GM19395 (cell line): ENCODE measurements at regions not wholly inside any gene's neighbourhood (a gene's known extent, or its start where the extent isn't known, plus 50 kb on each side); places are given as distances from the start of the nearest gene placed in this dataset.
A peak's percentile ranks its signal among the peaks of the same experiment; 100 is the strongest.
"Not testable (repeated sequence)": the region's sequence is repeated elsewhere in the genome, so short reads cannot be mapped to it uniquely, and the experiment has no call there.

Experiments
- ATAC-seq: cut with Tn5 transposase; IDR thresholded peaks from one replicate; pipeline ENCODE4 v1.9.1; 2021; ENCODE audit warnings: mild to moderate bottlenecking, moderate library complexity; ENCODE audit not compliant: unreplicated experiment

GRCh38 chr5:99032234-99033013 lies 103.6 kb upstream of the CHD1 start:
- peak; percentile 38 for ATAC-seq

DNA sequence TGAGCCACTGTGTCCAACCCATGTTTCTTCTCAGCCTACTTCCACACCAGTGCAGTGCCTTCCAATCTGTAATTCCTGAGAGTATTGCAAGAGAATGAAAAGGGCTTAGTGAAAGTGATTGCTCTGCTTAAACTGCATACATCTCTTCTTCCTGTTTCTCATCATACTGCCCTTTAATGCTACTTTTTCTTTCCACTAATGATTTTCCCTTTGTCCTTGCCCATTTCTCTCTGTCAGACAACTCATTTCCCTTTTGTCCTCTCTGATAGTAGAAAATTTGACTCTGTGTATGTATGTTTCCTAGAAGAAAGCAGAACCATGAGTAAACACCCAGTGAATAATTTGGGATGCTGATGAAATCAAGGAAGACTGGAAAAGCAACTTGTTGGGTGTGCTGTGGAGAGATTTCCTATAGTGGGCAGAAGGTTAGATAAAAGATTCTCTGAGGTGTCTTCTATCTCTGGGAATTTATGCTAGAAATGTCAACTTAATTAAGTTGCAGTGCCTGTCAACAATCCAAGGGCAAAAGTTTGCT lies 102.2 kb upstream of the CHD1 start:
- no peak for ATAC-seq

GRCh38 chr5:99029172-99029571 lies 100.4 kb upstream of the CHD1 start:
- no peak for ATAC-seq

- peak; percentile 2 for ATAC-seq
These were observed 99.4 kb upstream of the CHD1 start for GRCh38 chr5:99028170-99028569.

DNA sequence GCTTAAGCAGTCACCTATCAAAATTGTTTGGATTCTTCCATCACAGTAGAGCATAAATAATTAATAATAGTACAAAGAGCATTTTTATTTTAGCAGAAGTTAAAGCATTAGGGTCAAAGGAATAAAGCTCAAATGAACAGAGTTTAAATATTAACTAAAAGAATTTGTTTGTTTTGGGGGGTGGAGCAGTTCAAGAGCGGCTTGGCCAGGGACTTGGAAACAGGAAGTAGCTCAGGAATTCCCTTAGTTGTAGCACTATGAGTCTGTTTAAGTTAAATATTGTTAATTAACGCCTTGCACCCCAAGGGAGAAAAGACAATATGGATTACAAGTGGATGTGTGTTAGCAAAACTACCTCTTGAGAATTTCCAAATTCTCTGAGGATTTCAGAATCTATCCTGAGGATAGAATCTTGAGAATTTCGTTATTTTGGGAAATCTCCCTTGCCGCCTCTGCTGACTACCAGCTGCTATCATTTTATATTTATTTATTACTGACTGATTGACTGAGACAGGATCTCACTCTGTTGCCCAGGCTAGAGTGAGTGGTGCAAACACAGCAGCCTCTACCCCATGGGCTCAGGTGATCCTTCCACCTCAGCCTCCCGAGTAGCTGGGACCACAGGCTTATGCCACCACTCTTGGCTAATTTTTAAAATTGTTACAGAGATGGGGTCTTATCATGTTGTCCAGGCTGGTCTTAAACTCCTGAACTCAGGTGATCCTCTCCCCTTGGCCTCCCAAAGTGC lies 96.7 kb upstream of the CHD1 start:
- no peak for ATAC-seq

DNA sequence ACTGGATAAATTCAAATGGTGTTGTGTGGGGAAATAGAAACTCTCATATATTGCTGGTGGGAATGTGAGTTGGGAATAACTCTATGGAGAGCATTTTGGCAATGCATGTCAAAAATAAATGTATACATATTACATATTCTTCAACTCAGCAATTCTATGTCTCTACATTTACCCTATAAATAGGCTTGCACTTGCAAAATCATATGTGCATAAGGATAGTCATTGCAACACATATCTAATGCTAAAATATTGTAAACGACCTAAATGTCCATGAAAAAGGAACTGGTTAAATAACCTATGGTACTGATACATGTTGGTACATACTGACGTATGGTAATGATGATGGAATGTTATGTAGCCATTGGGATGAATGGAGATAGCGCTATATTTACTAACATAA lies 94.5 kb upstream of the CHD1 start:
- ATAC-seq, result no peak

DNA sequence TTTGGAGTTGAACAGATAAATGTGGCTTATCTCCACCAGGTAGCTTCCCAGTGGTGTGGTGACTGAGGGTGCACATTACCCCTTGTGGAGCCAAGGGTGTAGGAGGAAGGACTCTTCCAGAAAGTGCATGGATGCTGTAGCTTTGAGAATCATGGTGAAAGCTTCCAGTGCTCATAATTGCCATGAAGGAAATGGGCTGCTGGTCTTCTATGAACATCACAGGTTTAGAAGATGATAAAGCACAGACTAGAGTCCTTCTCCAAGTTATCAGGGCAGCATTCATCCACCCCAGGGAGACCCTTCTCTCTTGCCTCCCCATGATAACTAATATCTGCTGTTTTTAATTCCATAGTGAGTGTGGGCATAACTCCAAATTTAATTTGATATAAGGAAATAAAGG lies 93.4 kb upstream of the CHD1 start:
- ATAC-seq, result no peak

- ATAC-seq, result no peak
These were observed 91.9 kb upstream of the CHD1 start for GRCh38 chr5:99020698-99021048.

- ATAC-seq, result peak; percentile 81
These were observed 91.2 kb upstream of the CHD1 start for GRCh38 chr5:99019812-99020697.

- no peak for ATAC-seq
These were observed 90.4 kb upstream of the CHD1 start for GRCh38 chr5:99019254-99019653.

DNA sequence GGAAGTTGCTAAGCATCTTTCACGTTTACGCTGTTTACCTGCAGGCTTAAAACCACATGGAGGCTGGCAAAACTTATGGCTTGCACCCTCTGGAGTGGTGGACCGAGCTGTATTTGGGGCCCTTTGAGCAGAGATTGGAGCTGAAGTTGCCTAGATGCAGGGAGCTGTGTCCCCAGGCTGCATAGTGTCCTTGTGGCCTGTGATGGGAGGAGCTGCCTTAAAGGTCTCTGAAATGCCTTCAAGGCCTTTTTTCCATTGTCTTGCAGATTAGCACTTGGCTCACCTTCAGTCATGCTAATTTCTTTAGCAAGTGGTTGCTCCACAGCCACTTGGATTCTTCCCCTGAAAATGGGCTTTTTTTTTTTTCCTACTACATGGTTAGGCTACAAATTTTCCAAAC lies 81.5 kb upstream of the CHD1 start:
- ATAC-seq, result no peak

- ATAC-seq, result not testable (repeated sequence)
These were observed 79.2 kb upstream of the CHD1 start for GRCh38 chr5:99008009-99008408.

GRCh38 chr5:99005506-99005905 lies 76.7 kb upstream of the CHD1 start:
- ATAC-seq, result peak; percentile 24

DNA sequence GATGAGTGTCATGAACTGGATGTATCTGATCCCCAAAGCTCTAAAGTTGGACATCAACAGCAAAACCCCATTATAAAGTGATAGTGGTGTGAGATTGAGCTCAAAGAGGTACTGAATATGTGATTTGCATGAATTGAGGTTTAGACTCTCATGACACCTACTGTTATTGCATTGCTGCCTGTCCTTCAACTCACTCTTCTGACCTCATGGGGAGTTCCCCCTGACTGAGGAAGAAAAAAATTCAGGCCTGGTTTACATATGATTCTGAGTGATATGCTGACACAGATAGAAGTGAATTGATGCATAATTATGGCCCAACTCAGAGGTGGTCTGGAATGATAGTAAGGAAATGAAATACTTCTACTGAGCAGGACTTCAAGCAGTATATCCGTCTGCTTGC lies 76.2 kb upstream of the CHD1 start:
- ATAC-seq, result peak; percentile 99

DNA sequence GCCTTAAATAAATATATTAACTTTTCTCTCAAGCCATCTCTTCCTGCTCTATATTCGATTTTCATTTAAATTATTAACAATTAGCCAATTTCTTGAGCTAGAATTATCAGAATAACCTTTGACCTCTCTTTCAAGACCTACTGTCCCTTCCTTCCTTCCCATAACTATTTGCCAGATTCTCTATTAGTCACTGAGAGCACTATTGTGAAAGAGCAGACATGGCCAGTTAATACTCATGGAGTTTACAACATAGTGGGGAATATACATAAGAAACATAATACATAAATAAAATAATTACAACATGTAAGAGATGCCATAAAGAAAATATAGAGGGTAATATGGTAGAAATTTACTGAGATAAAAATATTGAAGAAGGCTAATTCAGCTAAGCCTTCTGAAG lies 72.1 kb upstream of the CHD1 start:
- ATAC-seq, result no peak

DNA sequence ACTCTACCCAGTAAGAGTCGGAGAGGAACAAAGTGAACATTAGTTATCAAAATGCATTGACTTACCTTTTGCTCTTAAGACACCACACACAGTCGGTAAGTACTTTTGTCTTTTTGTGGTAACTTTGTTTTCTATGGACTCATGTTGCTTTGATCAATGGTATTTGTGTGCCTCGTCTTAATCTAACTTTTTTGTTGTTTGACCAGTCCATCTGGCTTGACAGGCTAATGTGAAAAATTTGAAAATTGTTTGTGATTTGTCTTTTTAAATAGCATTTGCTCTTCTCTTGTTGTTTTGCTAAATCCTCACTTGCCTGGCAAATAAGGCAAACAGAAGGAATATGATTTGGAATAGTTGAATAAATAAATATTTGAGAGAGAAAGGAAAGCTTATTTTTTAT lies 71.4 kb upstream of the CHD1 start:
- ATAC-seq, result no peak

- ATAC-seq, result no peak
These were observed 70.8 kb upstream of the CHD1 start for GRCh38 chr5:98999631-99000030.

- no peak for ATAC-seq
These were observed 68.2 kb upstream of the CHD1 start for GRCh38 chr5:98997000-98997399.

DNA sequence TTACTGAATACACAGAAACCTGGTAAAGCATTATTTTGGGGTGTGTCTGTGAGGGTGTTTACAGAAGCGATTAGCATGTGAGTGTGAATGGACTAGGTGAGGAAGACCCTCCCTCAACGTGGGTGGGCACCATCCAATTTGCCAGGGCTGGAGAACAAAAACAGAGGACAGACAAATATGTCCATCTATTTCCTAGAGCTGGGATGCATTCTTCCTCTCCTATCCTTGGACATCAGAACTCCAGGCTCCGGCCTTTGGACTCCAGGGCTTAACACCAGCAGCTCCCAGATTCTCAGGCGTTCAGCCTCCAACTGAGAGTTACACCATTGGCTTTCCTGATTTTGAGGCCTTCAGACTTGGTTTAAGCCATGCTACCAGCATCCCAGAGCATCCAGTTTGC lies 65.8 kb upstream of the CHD1 start:
- no peak for ATAC-seq

GRCh38 chr5:98993512-98993911 lies 64.7 kb upstream of the CHD1 start:
- no peak for ATAC-seq

DNA sequence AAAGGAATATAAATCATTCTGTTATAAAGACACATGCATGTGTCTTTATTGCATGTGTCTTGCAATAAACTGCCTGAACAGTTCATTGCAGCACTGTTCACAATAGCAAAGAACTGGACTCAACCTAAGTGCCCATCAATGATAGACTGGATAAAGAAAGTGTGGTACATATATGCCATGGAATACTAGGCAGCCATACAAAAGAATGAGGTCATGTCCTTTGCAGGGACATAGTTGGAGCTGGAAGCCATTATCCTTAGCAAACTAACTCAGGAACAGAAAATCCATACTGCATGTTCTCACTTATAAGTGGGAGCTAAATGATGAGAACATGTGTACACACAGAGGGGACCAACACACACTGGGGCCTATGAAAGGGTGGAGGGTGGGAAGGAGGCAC lies 63.7 kb upstream of the CHD1 start:
- ATAC-seq, result no peak
